HG03066 (cell line): ENCODE measurements at regions not wholly inside any gene's neighbourhood (a gene's known extent, or its start where the extent isn't known, plus 50 kb on each side); places are given as distances from the start of the nearest gene placed in this dataset.
A peak's percentile ranks its signal among the peaks of the same experiment; 100 is the strongest.

ENCODE experiments used
- ATAC-seq: cut with Tn5 transposase; IDR thresholded peaks from one replicate; pipeline ENCODE4 v1.9.1; 2021; ENCODE audit warnings: low read depth; ENCODE audit not compliant: unreplicated experiment

DNA sequence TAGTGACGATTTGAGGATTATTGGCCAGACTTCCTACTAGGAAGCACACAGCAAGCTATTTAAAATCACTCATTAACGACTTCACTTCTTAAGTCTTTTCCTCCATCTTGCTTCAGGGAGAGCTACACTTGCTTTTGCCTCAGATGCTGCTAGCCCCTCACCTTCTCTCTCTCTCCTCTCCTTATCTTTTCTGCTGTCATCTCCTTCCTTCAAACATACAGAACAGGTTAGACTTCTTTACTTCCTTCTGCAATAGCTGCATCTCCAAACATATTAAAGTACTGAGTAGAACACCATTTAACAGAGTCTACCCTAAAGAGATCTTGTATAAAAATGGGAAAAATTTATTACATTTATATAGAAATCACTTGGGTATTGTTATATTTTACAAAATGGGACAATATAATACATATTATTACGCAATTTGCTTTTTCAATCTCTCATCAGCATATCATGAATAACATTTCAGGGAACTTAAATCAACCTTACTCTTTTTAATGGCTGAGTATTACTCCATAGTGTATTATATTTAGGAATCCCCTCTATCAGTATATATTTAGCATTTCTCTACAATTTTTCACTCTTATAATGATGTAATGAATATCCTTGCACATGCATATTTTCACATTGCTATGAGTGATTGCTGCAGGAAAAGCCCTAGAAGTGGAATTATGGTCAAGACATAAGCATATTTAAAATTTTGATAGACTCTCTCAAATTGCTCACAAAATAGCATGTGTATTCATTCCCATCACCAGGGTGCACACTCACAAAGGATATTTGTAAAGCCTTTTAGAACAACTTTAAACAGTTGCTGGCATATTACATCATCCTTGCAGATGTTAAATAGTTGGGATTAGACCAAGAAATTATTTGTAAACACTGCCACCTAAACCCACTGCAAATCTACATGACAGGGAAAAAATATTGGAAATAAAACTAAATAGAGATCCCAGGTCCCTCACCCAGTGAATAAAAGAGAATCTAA, 164.5 kb upstream of the NFIB start:
- ATAC-seq: no peak

DNA sequence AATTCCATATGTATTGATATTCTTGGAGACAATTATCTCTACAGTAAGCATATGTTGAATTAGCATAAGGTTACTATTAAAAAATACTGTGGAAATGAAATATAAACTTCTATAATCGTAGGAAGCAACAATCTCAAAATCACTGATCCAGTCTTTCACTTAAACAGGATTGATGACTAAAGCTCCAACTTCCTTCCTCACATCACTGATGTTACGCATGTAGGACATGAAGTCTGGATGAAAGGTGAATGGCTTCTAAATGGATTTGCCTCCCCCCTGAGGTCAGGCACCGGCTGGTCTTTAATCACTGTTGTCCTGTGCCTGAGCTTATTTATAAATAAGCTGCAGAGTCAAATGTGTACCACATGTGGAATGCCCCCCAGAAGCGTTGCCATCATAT, 157.1 kb upstream of the NFIB start:
- no peak for ATAC-seq

DNA sequence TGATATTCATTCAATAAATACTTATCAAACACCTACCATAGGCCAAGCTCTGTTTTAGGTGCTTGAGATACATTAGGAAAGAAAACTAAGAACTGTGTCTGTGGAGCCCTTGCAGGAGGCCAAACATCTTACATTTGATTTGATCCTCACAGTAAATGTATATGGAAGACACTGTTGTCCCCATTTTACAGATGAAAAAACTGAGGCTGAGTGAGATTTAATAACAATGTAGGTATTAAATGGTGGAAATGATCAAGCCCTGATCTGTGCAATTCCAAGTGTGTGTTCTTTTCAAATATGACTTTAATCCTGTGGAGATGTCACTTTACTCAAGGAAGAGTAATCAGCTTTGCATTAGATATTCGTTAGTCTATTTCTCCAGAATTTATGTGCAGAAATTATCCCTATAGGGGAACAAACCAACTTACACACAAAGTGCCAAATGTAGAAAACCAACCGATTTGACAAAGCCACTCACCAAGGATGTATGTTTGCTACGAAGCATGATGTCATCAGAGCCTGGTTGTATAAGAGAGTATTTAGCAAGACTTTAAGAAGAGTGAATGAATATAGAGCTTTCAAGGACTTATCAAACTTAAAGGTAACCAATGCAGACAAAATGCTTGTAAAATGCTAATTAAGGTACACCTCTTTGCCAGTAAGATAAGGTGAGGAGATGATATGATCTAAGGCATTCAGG, 153.9 kb upstream of the NFIB start:
- ATAC-seq: no peak

DNA sequence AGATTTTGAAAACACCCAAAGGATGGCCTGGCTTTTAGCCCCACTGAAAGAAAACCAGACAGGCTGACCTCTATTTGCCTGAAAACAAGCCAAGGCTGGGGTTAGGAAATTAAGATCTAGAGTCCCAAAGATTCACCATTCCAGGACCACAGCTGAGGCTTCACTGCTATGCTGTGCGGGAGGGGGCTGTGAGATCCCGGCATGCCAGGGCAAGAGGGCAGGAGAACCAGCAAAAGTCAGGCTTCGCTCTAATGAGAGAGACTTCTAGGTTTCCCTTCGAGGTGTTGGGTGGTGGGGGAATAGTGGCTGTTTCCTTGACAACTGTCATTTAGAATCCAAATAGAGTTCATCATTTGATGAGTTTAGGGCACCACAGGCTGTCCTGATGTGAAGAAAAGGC, 152.9 kb upstream of the NFIB start:
- ATAC-seq: no peak

DNA sequence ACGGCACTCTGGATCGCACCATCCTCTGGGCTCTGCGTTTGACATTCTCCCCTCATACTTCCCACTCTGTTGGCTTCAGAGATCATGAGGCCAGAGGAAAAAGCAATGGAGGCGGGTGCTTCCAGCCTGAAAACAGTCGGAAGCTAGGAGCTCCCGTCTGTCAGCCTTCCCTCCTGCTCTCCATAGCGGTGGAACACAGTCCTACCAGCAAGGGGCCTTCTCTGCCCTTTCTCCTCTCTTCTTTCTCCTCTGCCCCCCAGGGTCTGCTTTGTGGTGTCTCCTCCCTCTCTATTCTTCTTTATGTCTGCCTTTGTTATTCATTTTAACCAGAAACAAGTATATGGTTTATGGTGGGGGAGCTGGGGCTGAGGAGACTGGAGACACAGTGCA, 152.5 kb upstream of the NFIB start:
- no peak for ATAC-seq

DNA sequence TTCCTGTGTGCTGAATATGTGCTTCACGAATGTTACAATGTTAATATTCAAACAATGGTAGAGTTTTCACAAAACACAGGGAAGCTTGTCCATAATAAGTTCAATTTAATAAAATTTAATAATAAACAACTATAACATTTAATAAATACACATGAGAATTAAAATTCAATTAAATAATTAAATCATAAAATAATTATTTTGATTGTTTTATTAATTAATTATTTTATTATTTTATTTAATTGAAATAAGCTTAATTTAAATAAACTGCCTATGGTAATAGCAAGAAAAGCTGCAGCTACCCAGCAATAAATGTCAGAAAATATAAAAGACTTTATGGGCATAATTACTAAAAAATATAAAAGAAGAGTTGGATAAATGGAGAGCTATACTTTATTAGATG, 149.0 kb upstream of the NFIB start:
- ATAC-seq: no peak

DNA sequence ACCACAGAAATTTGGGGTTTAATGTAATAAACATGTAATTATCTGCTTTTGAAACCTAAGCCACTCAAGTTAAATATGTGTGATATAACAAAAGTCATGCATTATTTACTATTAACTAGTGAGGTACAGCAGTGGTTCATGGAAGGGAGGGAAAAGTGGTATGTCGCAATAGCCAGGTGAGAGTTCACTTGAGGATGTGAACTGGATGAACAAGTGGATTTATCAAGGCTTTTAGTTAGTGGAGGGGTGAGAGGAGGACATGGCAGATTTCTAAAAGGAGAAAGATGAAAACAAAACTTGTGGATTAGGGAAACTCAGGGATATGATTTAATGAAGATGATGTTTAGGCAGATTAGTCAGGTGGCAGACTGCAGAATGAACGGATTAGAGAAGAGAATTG, 141.3 kb upstream of the NFIB start:
- ATAC-seq: no peak

DNA sequence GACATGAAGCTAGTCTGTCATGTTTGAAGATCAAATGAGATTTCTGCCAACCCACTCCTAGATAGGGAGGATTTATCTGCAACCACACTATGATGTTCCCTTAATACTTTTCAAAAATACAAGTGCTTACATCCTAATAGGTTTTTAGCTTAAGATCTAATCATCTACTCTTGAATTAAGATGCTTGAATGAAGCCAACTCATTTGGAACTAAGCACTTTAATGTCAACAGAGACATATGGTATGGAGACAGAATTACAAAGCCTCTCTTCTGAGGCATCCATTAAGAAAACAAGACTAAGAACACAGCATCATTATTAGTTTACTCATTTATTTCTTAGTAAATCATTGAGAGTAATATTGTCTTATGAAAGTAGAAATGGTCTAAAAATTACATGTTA, 139.3 kb upstream of the NFIB start:
- ATAC-seq: no peak

DNA sequence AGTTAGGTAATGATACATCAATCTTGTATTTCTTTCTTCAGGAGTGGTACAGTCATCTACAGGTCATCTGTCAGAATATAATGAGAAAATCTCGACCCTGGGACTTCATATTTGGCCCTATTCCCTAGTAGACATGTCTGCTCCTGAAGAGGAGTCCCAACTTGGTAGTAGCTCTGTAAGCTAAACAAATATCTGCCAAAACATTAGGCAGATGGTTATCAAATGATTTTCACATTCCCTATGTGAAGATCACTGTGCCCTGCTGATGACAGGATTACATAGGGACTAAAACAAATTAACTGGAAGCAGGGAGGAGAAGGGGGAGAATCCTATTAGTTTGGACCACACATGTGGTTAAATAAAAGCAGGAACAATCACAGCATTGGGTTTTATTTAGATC, 138.6 kb upstream of the NFIB start:
- ATAC-seq: no peak

DNA sequence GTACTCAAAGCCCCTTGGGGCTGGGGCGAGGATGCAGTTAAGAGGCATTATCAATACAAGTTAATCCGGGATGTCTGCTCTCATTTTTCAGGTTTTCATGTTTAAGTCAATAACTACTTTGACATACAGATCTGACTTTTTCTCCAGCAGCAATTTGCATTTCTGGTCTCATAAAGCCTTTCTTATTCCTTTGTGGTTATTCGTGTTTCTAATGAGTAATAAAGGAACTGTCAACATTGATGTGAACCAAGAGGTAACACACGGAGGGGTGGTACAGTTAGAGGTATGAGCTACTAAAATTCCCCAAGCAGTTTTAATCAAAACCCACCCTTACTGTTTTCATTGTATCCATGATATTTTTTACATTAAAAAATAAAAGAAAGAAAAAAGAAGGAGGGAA, 138.0 kb upstream of the NFIB start:
- ATAC-seq: peak; percentile 68

DNA sequence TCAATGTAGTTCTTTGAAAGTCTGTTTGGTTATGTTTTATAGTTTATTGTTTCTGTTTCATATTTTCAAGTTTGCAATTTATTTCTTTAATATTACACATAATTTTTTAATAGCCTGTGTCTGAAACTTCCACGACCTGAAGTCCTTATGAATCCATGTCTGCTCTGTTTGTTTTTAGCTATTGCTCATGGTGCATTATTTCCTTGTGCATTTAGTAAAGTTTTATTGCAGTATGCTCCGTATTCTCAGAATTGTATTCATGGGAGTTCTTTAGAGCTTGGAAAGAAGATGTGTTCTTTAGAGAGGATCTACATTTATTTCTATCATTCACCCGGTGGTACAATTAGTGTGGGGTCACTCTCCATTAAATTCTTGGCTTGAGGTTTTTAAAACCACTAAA, 133.2 kb upstream of the NFIB start:
- no peak for ATAC-seq

DNA sequence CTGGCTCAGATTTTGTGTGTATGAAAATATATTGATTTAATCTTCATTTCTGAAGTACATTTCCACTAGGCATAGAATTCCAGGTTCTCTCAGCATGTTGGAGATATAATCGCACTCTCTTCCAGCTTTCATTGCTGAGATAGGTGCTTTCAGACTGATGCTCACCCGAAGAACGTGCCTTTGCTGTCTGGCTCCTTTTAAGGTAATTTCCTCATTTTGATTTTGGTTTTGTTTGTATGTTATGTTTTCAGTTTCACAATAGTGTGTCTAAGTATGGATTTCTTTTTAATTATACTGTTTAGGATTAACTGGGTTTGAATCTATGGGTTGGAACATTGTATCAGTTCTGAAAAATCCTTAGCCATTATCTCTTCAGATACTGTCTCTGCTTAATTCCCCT, 132.0 kb upstream of the NFIB start:
- no peak for ATAC-seq

DNA sequence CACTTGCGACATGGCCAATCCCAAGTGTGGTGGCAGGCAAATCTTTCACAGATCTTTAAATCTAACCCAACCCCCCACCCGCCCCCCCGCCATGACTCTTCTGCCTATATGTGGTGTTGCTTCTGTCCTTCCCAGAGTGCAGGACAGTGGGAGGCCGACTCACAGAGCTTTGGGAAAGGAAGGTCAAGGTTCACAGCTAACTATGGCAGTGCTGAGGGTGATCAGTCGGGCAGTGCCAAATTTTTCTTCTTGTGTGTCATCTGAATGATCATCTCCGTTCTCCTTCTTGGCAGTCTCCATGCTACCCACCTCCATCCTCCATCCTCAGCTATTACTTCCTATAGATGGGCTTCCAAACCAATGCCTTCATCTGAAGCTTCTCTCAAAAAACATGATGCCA, 129.0 kb upstream of the NFIB start:
- ATAC-seq: no peak

DNA sequence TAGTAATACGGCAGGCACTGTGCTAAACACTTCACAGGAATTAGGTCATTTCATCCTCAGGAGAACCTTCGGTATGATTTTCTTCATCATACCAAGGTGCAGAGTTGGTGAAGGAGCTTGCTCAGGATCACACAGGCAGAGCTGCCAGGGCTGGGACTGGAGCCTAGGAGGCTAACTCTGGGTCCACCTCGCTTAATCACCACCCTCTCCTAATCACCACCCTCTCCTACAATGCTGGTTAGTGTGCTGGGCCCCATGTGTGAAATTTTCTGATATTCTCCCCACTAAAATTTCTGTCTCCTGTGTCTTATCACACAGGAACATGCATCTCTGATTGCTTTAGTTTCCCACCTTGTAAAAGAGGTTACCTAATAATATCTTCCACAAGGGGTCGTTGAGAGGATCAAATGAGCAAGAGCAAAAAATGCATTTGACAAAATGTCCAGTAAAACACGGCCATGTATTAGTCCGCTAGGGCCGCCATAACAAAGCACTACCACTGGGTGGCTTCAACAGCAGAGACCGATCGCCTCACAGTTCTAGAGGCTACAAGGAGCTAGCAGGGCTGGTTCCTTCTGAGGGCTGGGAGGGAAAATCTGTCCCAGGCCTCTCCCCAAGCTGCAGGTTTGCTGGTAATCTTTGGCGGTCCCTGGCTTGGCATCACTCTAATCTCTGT, 128.2 kb upstream of the NFIB start:
- no peak for ATAC-seq

DNA sequence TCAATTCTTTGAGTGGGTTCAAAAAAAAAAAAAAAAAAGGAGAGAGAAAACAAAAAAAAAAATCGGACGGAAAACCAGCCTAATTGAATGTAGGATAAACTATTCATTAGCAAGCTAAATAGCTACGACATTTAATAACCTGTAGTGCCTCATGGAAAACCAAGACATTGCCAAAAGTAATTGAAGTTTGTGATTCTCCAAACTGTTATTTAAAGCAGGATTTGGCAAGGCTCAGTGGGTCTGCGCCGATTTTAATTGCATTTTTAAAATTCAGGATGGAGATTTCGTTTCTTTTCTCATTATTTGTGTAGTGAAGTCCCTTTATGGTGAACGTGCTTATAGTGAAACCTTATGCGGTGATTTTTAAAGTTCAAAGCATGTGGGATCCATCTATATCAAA, 127.2 kb upstream of the NFIB start:
- no peak for ATAC-seq

DNA sequence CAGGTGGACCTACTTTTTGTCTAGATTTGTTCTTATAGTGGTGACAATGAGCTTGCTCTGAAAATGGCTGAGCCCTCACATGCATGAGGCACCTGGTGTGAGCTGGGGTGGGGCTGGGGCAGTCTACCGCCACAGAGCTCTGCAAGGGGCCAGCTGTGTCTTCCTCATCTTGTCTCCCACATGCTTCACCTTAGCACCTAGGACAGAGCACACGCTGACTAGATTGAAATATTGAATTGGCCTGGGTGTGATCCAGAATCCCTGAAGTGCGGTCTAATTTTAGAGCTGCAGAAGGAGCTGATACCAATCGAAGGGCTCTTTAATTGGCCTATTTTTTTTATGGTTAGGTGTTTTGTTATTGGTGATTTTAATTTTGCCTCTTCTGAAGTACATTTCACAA, 126.1 kb upstream of the NFIB start:
- ATAC-seq: no peak

DNA sequence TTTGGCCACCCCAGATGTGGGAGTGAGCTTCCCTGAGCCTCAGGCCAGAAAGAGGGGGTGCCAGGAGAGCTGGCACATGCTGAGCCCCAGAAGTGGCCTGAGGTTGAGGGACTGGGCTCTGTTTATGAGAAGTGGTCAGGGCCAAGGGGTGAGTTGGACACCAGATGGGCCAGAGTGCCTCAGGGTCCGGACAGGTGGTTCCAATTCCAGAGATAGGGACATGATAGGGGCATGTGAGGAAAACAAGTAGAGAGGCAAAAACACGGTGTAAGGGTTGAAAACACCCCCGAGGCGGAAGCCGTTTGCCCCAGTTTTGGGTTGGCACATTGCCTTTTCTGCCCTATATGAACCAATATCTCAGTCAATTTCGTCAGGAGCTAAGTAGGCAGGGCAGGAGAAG, 125.6 kb upstream of the NFIB start:
- no peak for ATAC-seq

DNA sequence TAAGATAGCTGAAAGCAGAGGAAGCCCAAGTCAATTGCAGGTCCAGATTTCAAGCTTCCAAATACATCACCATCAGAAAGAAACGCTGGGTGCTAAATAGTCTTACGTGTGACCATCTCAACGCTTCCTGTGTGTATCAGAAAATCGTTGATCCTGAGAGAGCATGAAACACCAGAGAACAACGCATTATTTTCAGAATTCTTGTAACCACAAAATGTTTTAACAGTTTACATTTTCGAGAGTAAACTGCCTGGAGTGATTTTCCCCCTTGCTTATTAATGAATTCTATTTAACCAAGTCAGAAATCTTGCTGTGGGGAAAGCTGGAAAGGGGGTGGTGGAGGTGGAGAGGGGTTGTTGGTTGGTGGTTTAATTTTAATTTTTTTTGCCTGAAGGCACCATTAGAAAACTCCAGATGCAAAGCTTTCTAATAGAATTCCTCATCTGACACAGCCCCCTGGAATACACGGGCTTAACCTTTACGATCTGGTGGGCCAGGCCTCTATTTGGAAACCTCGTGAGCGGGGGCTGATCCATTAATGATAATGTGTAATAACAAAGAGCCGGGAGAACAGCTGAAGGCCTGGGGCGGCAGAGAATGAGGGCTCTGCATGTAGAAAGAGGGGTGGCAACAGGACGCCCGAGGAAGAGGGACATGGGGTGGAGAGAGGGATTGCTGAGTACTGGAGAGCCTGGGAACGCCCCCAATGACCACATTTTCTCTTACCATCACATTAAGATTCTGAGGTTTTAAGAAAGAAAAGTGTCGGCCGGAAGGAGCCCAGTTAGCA, 124.5 kb upstream of the NFIB start:
- ATAC-seq: no peak

DNA sequence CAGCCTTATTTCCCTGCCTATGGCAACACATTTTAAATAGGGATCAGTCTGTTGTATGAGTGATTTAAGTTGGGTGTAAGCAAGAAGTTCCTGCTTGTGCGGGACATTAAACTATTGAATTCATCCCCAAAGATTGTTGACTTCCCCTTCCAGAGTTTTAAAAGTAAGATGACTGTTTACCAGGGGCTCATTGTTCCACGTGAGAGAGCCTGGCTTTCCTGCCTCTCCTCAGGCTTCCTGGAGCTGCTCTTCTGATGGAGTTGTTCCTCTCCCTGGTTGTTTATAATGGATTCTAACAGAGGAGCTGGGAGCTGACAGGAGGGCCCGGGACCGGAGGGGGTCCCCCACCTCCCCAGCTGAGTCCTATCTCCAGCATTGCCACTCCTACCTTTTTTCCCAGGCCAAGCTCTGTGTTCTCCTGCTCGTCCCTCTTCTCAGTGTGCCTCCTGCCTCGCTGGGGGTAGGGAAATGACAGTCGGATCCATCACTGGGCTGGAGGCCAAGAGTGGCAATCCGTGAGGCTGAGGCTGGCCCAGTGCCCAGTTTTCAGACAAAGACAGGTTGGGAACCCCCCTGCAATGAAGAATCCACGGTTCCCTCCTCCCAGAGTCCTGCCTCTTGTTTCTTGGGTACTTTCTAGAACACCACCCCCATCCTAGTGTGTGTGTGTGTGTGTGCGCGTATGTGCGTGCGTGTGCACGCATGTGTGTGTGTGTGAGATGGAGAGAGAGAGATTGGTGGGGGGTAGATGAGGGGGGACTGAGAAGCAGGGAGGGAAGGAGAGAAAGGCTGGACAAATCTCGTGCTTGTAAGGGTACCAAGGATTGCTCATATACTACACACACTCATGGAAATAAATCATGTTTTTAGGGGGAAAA, 123.7 kb upstream of the NFIB start:
- ATAC-seq: no peak

DNA sequence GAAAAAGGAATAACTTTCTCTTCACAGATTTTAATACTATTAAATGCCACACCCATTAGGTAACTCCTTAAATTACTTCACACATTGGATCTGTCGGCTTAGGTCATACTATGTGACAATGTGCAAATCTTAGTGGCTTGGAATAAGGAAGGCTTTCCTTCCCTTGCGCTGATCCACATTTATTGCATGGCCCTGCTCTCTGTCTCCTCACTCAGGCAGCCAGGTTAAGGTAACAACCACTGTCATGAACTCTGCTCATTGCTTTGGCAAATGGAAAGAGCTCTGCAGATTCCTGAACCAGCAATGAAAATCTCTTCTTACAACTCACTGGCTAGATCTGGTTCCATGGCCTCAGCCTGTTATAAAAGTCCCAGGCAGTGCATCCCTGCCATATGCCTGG, 121.9 kb upstream of the NFIB start:
- ATAC-seq: no peak
